HG03432 (cell line): ENCODE measurements at regions not wholly inside any gene's neighbourhood (a gene's known extent, or its start where the extent isn't known, plus 50 kb on each side); places are given as distances from the start of the nearest gene placed in this dataset.
A peak's percentile ranks its signal among the peaks of the same experiment; 100 is the strongest.

Experiments used
- ATAC-seq: cut with Tn5 transposase; IDR thresholded peaks from one replicate; pipeline ENCODE4 v1.9.1; 2021; ENCODE audit warnings: mild to moderate bottlenecking, moderate library complexity; ENCODE audit not compliant: unreplicated experiment

DNA sequence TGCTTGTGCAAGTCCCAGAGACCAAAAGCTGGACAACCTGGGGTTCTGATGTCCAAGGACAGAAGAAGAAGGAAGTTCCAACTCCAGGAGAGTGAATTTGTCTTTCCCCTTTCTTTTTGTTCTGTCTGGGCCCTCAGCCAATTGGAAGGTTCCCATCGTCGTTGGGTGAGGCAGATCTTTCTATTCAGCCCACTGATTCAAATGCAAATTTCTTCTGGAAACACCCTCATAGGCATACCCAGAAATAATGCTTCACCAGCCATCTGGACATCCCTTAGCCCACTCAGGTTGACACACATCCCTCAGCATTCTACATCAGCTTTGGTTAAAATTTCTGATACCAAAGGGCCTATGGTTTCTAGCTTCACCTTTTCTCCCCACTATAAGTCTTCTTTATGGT, 156.5 kb downstream of the SP3 start:
- no peak for ATAC-seq

- ATAC-seq = no peak
These were observed 152.9 kb downstream of the SP3 start for GRCh38 chr2:173812321-173812720.

GRCh38 chr2:173814306-173814705, 150.9 kb downstream of the SP3 start:
- no peak for ATAC-seq

- no peak for ATAC-seq
These were observed 149.4 kb downstream of the SP3 start for GRCh38 chr2:173815772-173816171.

DNA sequence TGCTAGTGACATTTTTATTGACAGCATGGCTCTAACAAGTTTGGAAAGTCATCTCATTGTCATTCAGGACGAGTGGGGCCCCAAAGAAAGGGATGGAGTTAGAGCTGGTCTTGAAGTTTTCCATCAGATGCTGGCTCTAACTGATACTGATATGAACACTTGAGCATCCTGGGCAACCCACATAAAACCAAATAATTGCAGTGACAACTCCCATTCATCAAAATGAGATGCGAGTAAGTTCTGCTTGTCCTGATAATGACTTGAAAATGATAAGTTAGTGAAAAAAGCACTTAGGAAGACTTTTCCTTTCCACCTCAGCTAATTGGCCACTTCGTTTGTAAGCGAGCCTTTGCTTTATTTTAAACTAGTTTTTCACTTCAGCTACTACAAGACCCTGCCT, 147.6 kb downstream of the SP3 start:
- ATAC-seq = no peak

GRCh38 chr2:173818285-173818684, 146.9 kb downstream of the SP3 start:
- ATAC-seq = no peak

DNA sequence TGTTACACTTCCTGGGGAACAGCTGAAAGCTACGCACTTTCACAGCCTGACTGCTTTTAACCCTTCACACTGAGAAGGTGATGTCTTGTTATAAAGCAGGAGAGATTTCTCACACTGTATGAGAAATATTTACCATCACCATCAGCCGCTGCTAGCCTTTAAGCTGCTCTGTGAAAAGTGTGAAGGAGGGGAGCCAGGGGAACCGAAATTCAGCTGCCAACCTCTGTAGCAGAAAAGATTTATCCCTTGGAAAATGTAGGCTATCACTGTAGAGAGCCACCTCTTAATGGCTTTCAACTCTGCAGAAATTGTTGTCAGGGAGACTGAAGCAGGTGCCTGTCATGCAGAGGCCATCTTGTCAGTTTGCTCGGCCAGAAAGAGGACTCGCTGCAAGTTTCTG, 145.3 kb downstream of the SP3 start:
- no peak for ATAC-seq

DNA sequence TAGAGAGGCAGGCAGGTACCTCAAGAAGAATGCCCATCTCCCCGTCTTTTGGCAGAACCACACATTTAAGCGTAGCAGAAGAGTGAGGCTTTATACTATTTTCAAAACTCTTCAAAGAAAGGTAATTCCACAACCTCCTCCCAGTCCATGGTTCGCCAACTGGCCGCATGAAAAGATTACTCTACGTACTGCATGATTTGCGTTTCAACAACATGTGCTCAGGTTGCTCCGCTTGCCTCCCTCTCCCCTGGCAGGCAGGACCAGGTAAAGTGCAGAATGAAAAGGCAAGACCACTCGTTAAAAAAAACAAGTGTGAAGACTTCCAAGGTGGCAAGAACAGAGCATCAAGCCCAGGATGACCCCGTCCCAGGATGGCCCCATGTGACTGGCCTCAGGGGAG, 143.7 kb downstream of the SP3 start:
- no peak for ATAC-seq

DNA sequence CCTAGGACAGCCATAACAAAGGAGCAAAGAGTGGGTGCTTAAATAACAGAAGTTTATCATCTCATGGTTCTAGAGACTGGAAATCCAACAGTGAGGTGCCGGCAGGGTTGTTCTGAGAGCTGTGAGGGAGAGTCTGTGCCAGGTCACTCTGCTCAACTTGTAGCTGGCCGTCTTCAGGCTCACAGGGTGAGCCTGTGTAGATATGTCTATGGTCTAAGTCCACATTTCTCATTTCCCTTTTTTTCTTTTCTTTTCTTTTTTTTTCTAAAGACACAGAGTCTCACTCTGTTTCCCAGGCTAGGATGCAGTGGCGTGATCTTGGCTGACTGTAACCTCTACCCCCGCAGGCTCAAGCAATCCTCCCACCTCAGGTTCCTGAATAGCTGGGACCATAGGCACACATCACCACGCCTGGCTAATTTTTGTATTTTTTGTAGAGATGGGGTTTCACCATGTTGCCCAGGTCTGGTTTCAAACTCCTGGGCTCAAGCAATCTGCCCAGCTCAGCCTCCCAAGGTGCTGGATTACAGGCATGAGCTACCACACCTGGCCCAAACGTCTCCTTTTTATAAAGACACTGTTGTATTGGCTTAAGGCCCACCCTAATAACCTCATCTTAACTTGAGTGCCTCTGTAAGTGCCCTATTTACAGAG, 142.2 kb downstream of the SP3 start:
- peak; percentile 43 for ATAC-seq

DNA sequence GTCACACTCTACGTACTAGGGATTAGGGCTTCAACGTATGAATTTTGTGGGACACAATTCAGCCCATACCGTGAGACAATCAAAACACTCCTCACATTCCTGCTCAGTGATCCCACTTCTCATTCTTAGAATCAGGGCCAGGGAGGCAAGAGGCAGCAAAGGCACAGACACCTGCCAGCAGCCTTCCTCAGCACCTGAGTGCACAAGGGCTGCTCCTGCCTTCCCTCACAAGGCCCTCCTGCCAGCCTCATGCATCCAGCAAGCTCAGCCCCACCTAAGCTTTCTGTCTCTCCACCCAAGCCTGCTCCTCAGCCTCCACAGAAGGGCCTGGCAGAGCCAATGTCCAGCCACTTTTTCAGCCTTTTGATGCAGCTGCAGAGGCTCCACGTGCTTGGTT, 141.6 kb downstream of the SP3 start:
- no peak for ATAC-seq

DNA sequence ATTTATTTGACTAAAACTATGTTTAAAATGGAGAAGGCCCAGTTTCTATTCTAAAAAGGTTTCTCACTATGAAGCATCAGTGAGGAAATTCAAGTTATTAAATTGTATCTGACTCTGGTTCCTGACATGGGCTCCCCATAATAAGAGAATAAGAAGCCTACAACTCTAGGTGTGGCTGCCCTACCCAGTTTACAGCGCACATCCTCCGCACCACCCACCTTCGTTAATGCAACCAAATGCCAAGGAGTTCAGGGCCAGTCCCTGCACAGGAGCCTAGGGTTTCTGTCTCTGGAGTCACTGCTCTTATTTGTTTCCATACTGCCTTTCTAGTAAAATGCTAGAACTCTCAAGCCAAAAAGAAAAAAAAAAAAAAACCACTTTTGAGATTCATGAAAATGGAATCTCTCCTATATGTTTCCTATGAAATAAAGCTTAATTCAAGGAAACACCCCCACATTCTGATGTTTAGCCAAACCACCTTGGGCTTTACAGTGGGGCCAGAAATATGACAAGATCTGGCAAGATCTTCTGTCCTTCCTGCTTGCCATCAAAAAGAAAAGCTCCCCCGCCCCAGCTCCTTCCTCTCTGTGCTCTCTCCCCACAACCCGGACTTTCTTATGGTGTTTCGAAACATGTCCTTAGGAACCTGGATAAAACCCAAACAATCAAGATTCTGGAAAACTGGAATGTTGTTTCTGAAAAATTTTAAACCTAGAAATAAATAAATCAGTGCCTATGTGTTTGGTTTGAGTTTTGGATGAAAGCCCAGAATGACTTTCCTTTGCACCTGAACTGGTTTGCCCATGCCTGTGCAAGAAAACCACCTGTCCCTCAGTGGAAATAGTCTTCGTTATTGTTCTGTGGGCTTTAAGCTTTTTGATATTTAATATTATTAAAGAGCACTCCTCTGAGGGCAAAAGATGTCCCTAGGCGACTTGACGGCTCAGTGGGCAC, 136.7 kb downstream of the SP3 start:
- no peak for ATAC-seq

DNA sequence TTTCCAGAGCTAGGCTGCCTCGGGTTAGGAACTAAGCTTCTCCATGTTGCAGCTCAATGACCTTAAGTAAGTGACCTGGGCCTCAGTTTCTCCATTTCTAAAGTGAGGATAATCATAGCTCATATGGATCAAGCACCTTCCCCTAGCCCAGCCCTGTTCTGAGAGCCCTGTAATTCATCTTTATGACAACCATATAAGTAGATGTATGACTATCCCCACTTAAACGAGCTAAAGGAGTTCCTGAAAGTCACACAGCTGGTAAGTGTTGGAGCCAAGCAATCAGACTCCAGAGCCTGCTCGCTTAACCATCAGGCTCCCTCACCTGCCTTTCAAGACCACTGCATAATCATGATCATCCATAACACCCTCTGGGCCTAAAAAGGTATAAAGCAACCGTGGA, 135.4 kb downstream of the SP3 start:
- no peak for ATAC-seq

GRCh38 chr2:173830170-173830569, 135.0 kb downstream of the SP3 start:
- no peak for ATAC-seq

DNA sequence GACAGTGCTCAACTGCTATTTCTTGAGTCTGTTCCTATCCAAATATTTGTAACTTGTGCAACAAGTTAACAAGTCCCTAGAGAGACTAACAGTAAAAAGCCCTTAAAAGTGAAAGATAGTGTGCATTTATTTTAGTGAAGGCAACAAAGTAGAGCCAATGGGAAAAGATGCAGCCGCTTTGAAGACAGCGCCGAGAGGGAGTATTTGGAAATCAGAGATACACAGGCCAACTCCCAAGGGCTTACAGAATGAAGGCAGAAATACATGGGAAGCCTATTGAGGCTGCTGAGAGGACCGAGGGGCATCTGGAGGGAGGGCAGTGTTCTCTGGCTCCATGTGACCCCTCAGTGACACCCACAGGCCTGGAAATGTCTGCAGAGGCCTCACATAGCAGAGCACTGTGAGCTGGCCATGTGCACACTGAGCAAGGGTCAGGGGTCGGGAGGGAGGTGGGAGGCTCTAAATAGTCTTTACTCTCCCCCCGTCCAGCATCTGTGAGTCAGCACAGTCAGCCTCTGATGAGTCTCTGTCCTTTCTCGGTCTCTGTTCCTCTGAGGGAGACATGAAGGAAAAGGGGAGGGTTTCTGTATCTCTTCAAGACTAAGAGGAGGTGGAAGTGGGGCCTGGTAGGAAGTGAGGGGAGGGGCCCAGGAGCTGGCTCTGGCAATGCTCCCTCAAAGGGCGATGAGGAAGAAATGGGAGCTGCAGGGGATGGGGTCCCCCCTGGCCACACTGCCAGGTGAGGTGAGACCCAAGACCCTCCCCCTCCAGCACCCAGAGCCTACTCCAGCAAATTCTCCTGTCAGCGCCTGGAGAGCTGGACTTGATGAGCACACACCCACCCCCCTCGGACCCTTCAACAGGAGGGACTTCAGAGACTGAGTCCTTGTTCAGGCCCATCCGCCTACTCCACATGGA, 133.6 kb downstream of the SP3 start:
- ATAC-seq = no peak

- ATAC-seq = no peak
These were observed 131.0 kb downstream of the SP3 start for GRCh38 chr2:173834141-173834540.

GRCh38 chr2:173835726-173836125, 129.4 kb downstream of the SP3 start:
- ATAC-seq = no peak

- ATAC-seq = no peak
These were observed 124.1 kb downstream of the SP3 start for GRCh38 chr2:173841110-173841509.

DNA sequence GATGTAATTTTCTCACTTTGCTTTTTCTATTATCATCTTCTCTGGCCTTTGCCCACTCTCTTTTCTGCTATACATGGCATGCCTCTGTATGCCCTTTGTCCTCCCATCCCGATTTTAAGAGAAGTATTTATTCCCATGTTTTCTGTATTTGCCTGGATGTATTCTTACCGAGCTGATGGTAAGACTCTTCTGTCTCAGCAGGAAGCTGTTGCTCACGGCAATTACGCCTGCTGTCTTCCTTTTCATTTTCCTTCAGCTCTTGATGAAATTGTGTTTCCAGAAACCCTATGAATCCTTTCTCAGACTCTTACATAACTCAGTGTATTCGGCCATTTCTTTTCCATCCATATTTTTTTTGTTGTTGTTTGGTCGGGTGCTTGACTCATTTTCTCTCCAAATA, 121.6 kb downstream of the SP3 start:
- no peak for ATAC-seq

- ATAC-seq = no peak
These were observed 114.0 kb downstream of the SP3 start for GRCh38 chr2:173851141-173851641.

DNA sequence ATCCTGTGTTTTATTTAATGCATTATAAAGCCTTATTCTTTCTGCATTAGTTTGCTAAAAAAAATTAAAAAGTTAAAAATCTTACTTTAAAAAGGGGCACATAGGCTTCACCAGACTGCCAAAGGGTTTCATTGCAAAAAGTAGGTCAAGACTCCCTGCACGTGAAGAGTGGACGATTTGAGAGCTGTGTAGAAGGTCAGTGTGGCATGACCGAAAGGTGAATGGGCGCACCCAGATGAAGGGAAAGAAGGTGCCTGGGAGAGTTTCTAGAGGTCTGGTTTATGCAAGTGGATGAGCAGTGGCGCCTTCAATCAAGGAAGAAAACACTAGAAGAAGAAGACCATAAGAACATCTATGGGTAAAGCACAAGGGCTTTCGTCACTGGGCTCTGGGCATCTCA, 111.0 kb downstream of the SP3 start:
- ATAC-seq = no peak

DNA sequence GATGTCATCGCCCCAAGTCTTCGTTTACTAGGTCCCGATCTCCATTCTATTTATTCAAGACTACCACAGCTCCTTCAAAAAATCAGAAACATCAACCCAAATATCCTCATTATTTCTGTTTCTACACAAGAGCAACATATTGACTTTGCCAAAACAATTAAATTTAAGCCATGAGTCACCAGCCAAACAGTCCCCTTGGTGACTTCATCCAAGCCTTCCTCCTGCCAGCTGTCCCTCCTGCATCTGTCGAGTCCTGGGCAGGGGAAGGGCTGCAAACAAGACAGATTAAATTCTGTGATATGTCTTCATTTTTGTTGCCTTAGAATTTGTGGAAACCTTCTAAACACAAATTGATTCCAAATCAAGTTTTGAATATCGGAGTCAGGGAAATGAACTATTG, 110.3 kb downstream of the SP3 start:
- ATAC-seq = no peak
